ENCODE measurements at regions not wholly inside any gene's neighbourhood (a gene's known extent, or its start where the extent isn't known, plus 50 kb on each side); places are given as distances from the start of the nearest gene placed in this dataset.

DNA sequence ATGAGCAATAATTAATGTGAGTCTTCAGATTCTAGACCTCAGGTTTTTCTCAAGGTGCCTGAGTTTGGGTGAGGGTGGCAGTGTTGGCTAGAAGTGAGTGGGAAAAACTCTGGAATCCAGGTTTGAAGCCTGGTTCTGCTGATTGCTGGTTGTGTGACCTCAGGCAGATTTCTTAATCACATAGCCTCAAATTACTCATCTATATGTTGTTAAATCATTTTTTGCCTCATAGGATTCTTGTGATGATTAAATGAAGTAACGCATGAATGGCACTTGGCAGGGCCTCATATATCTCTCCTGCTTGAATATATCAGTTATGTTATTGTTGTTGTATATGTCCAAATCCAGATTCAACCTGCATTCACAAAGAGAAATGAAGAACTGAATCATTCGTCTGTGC lies 60.5 kb downstream of the NR2F2 start:
- DNase-seq (ENCODE audit: low spot score), result no peak
- Histone ChIP-seq H3K4ac (ENCODE audit: low read length) (no peak overlapping the region), H3K4me3 (ENCODE audit: low read length in 2 of 2) (no peak overlapping the region), H3K27me3 (ENCODE audit: control insufficient read depth in 3 of 3, insufficient read depth in 3 of 3, low read depth in 1 of 3, low read length in 3 of 3) (no peaks in the 10 kb centered on the region), H2BK120ac (ENCODE audit: low read depth, low read length) (no peak overlapping the region), H2AK5ac (ENCODE audit: low read depth, low read length) (no peak overlapping the region), H3K79me1 (ENCODE audit: low read depth, low read length) (no peaks in the 10 kb centered on the region), H3K36me3 (replicated peaks in 1 of 2; ENCODE audit: control insufficient read depth in 2 of 2, insufficient read depth in 2 of 2, low read length in 2 of 2) (no peaks in the 10 kb centered on the region), H3K14ac (ENCODE audit: low read length) (no peak overlapping the region), H4K8ac (ENCODE audit: low read depth, low read length) (no peak overlapping the region), H2BK12ac (ENCODE audit: low read length) (no peak overlapping the region), H3K9me3 (replicated peaks in 1 of 2; ENCODE audit: control insufficient read depth in 2 of 2, insufficient read depth in 1 of 2, low read depth in 1 of 2, low read length in 2 of 2) (no peaks in the 10 kb centered on the region), H3K18ac (ENCODE audit: low read length) (no peak overlapping the region), H2BK5ac (ENCODE audit: low read length) (no peak overlapping the region), H3K9ac (ENCODE audit: low read depth, low read length, poor library complexity) (no peak overlapping the region), H2AFZ (ENCODE audit: low read length) (no peak overlapping the region), H3K4me1 (ENCODE audit: control insufficient read depth in 2 of 2, insufficient read depth in 1 of 2, low read depth in 1 of 2, low read length in 2 of 2) (peaks cover 4 to 12% of the 10 kb centered on the region in 2 donors), H3K4me2 (ENCODE audit: insufficient read depth, low read length, poor library complexity, severe bottlenecking) (no peak overlapping the region), H4K91ac (ENCODE audit: low read depth, low read length, poor library complexity) (no peak overlapping the region), H3K27ac (replicated peaks; ENCODE audit: low read length) (no peak overlapping the region), H3K23ac (ENCODE audit: low read depth, low read length, poor library complexity) (no peak overlapping the region), H2BK15ac (ENCODE audit: low read length) (no peak overlapping the region)
- WGBS, 2 donors (ENCODE audit: extremely low coverage in 2 of 2, insufficient read length in 2 of 2, insufficient replicate concordance in 1 of 2), result no CpG with 5 or more reads among the region's 2 CpGs

- Histone ChIP-seq H2BK15ac (ENCODE audit: low read length) (no peak overlapping the region), H3K9ac (ENCODE audit: low read depth, low read length, poor library complexity) (no peak overlapping the region), H3K4me2 (ENCODE audit: insufficient read depth, low read length, poor library complexity, severe bottlenecking) (no peak overlapping the region), H2BK120ac (ENCODE audit: low read depth, low read length) (no peak overlapping the region), H3K79me1 (ENCODE audit: low read depth, low read length) (no peaks in the 10 kb centered on the region), H3K14ac (ENCODE audit: low read length) (no peak overlapping the region), H4K91ac (ENCODE audit: low read depth, low read length, poor library complexity) (no peak overlapping the region), H3K18ac (ENCODE audit: low read length) (no peak overlapping the region), H2BK12ac (ENCODE audit: low read length) (no peak overlapping the region), H3K27me3 (ENCODE audit: control insufficient read depth in 3 of 3, insufficient read depth in 3 of 3, low read depth in 1 of 3, low read length in 3 of 3) (no peaks in the 10 kb centered on the region), H3K27ac (replicated peaks; ENCODE audit: low read length) (no peak overlapping the region), H3K23ac (ENCODE audit: low read depth, low read length, poor library complexity) (no peak overlapping the region), H3K36me3 (replicated peaks in 1 of 2; ENCODE audit: control insufficient read depth in 2 of 2, insufficient read depth in 2 of 2, low read length in 2 of 2) (no peaks in the 10 kb centered on the region), H2AFZ (ENCODE audit: low read length) (no peak overlapping the region), H2BK5ac (ENCODE audit: low read length) (no peak overlapping the region), H3K9me3 (replicated peaks in 1 of 2; ENCODE audit: control insufficient read depth in 2 of 2, insufficient read depth in 1 of 2, low read depth in 1 of 2, low read length in 2 of 2) (no peaks in the 10 kb centered on the region), H4K8ac (ENCODE audit: low read depth, low read length) (no peak overlapping the region), H3K4ac (ENCODE audit: low read length) (no peak overlapping the region), H2AK5ac (ENCODE audit: low read depth, low read length) (no peak overlapping the region), H3K4me1 (ENCODE audit: control insufficient read depth in 2 of 2, insufficient read depth in 1 of 2, low read depth in 1 of 2, low read length in 2 of 2) (peaks cover 4 to 12% of the 10 kb centered on the region in 2 donors), H3K4me3 (ENCODE audit: low read length in 2 of 2) (no peak overlapping the region)
- WGBS, 2 donors (ENCODE audit: extremely low coverage in 2 of 2, insufficient read length in 2 of 2, insufficient replicate concordance in 1 of 2), result no CpG with 5 or more reads among the region's 10 CpGs
- DNase-seq (ENCODE audit: low spot score), result no peak
These were observed 62.1 kb downstream of the NR2F2 start for GRCh38 chr15:96392380-96393208.

DNA sequence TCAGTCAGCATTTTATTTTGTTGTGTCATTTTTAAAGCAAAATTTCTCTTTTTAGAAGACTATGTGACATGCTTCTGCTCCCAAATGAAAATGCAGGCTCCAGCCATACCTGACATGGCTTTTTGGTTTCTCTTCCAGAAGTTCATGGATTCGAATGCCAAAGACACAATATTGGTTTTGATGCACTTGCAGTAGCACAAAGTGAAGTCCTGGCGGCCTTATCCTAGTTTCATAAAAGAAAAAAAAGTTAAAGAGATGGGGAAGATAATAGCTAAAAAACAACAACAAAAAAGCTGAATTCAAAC lies 62.7 kb downstream of the NR2F2 start:
- no peaks in the 10 kb centered on the region for H3K36me3 ChIP-seq (replicated peaks in 1 of 2; ENCODE audit: control insufficient read depth in 2 of 2, insufficient read depth in 2 of 2, low read length in 2 of 2)
- no peak overlapping the region for H3K18ac ChIP-seq (ENCODE audit: low read length)
- no peak overlapping the region for H2BK15ac ChIP-seq (ENCODE audit: low read length)
- H3K4me2 ChIP-seq (ENCODE audit: insufficient read depth, low read length, poor library complexity, severe bottlenecking), result no peak overlapping the region
- no peak overlapping the region for H3K4me3 ChIP-seq (ENCODE audit: low read length in 2 of 2)
- H2BK5ac ChIP-seq (ENCODE audit: low read length), result no peak overlapping the region
- no peak overlapping the region for H3K4ac ChIP-seq (ENCODE audit: low read length)
- no peaks in the 10 kb centered on the region for H3K9me3 ChIP-seq (replicated peaks in 1 of 2; ENCODE audit: control insufficient read depth in 2 of 2, insufficient read depth in 1 of 2, low read depth in 1 of 2, low read length in 2 of 2)
- no peak overlapping the region for H4K91ac ChIP-seq (ENCODE audit: low read depth, low read length, poor library complexity)
- no peak overlapping the region for H3K23ac ChIP-seq (ENCODE audit: low read depth, low read length, poor library complexity)
- H3K27me3 ChIP-seq (ENCODE audit: control insufficient read depth in 3 of 3, insufficient read depth in 3 of 3, low read depth in 1 of 3, low read length in 3 of 3), result no peaks in the 10 kb centered on the region
- DNase-seq (ENCODE audit: low spot score), result no peak
- H3K9ac ChIP-seq (ENCODE audit: low read depth, low read length, poor library complexity), result no peak overlapping the region
- H2AFZ ChIP-seq (ENCODE audit: low read length), result no peak overlapping the region
- H3K4me1 ChIP-seq (ENCODE audit: control insufficient read depth in 2 of 2, insufficient read depth in 1 of 2, low read depth in 1 of 2, low read length in 2 of 2), result peaks cover 4 to 12% of the 10 kb centered on the region in 2 donors
- H3K27ac ChIP-seq (replicated peaks; ENCODE audit: low read length), result no peak overlapping the region
- H3K14ac ChIP-seq (ENCODE audit: low read length), result no peak overlapping the region
- H4K8ac ChIP-seq (ENCODE audit: low read depth, low read length), result no peak overlapping the region
- H2BK120ac ChIP-seq (ENCODE audit: low read depth, low read length), result no peak overlapping the region
- H2AK5ac ChIP-seq (ENCODE audit: low read depth, low read length), result no peak overlapping the region
- no peaks in the 10 kb centered on the region for H3K79me1 ChIP-seq (ENCODE audit: low read depth, low read length)
- H2BK12ac ChIP-seq (ENCODE audit: low read length), result no peak overlapping the region
- WGBS, 2 donors (ENCODE audit: extremely low coverage in 2 of 2, insufficient read length in 2 of 2, insufficient replicate concordance in 1 of 2), result no CpG with 5 or more reads among the region's 2 CpGs

DNA sequence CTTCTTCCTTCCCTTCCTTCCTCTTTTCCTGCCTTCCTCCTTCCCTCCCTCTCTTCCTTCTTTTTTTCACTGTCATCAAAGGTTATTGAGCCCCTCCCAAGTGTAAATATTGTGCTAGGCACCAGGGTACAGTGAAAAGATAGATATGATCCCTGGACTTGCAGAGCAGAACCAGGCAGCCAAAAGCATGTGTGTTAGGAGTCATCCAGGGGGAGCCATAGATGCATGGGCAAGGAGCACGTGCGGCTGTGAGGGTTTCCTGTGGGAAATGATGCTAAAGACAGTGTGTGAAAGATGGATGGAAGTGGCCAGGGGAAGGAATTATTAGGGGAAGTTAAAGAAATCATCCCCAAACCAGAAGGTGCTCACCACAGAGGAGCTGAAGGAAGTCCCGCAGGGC lies 65.2 kb downstream of the NR2F2 start:
- no peak overlapping the region for H3K4ac ChIP-seq (ENCODE audit: low read length)
- H3K18ac ChIP-seq (ENCODE audit: low read length), result no peak overlapping the region
- H2BK15ac ChIP-seq (ENCODE audit: low read length), result no peak overlapping the region
- no peak overlapping the region for H3K4me2 ChIP-seq (ENCODE audit: insufficient read depth, low read length, poor library complexity, severe bottlenecking)
- H2BK120ac ChIP-seq (ENCODE audit: low read depth, low read length), result no peak overlapping the region
- no peak overlapping the region for H3K27ac ChIP-seq (replicated peaks; ENCODE audit: low read length)
- H3K36me3 ChIP-seq (replicated peaks in 1 of 2; ENCODE audit: control insufficient read depth in 2 of 2, insufficient read depth in 2 of 2, low read length in 2 of 2), result no peaks in the 10 kb centered on the region
- H2BK12ac ChIP-seq (ENCODE audit: low read length), result no peak overlapping the region
- peaks cover 0 to 3% (median 0%) of the 10 kb centered on the region in 3 experiments for H3K27me3 ChIP-seq (ENCODE audit: control insufficient read depth in 3 of 3, insufficient read depth in 3 of 3, low read depth in 1 of 3, low read length in 3 of 3)
- peak overlapping the region in 1 of 2 donors; percentile 26 for H3K4me3 ChIP-seq (ENCODE audit: low read length in 2 of 2)
- no CpG with 5 or more reads among the region's 3 CpGs for WGBS, 2 donors (ENCODE audit: extremely low coverage in 2 of 2, insufficient read length in 2 of 2, insufficient replicate concordance in 1 of 2)
- no peak overlapping the region for H2AFZ ChIP-seq (ENCODE audit: low read length)
- no peak overlapping the region for H4K91ac ChIP-seq (ENCODE audit: low read depth, low read length, poor library complexity)
- H2BK5ac ChIP-seq (ENCODE audit: low read length), result no peak overlapping the region
- no peak overlapping the region for H2AK5ac ChIP-seq (ENCODE audit: low read depth, low read length)
- no peak overlapping the region for H3K9ac ChIP-seq (ENCODE audit: low read depth, low read length, poor library complexity)
- H3K4me1 ChIP-seq (ENCODE audit: control insufficient read depth in 2 of 2, insufficient read depth in 1 of 2, low read depth in 1 of 2, low read length in 2 of 2), result peaks cover 4 to 12% of the 10 kb centered on the region in 2 donors
- no peaks in the 10 kb centered on the region for H3K79me1 ChIP-seq (ENCODE audit: low read depth, low read length)
- H3K23ac ChIP-seq (ENCODE audit: low read depth, low read length, poor library complexity), result no peak overlapping the region
- H4K8ac ChIP-seq (ENCODE audit: low read depth, low read length), result no peak overlapping the region
- no peak for DNase-seq (ENCODE audit: low spot score)
- no peaks in the 10 kb centered on the region for H3K9me3 ChIP-seq (replicated peaks in 1 of 2; ENCODE audit: control insufficient read depth in 2 of 2, insufficient read depth in 1 of 2, low read depth in 1 of 2, low read length in 2 of 2)
- no peak overlapping the region for H3K14ac ChIP-seq (ENCODE audit: low read length)
